ENCODE measurements at regions not wholly inside any gene's neighbourhood (a gene's known extent, or its start where the extent isn't known, plus 50 kb on each side); places are given as distances from the start of the nearest gene placed in this dataset.

DNA sequence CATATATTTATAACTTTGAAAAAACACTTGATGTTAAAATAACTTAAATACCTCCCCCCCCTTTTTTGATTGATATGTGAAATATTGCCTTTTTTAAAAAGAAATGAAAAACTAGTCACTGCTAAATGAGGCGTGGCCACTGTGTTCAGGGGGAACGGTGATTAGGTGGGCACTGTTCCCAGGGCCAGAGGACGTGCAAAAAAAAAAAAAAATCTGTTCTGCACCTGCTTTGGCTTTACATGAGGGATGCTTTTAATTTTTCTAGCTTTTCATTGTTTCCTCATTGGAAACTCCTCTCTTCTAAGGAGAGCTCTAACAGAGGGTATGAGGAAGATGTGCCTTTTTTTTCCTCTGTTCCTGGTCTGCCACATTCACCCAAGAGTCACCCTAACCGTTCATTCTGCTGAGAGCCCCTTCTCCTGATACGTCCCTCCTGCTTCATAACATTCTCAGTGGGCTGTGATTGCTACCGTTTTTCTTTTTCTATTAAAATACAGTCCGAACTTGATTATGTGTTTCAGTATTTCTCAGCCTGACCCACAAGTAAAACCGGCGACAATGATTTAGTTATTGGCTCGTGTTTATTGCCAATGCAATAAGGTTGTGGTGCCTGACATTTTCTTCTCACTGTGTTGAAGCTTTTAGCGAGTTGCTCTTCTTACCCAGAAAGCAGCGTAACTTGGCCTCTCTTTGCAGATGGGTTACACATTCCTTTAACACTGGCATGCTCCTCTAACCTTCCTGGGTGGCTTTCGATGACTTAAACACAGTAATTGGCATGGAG lies 64.8 kb upstream of the ZNF536 start:
- DNase-seq: no peak

DNA sequence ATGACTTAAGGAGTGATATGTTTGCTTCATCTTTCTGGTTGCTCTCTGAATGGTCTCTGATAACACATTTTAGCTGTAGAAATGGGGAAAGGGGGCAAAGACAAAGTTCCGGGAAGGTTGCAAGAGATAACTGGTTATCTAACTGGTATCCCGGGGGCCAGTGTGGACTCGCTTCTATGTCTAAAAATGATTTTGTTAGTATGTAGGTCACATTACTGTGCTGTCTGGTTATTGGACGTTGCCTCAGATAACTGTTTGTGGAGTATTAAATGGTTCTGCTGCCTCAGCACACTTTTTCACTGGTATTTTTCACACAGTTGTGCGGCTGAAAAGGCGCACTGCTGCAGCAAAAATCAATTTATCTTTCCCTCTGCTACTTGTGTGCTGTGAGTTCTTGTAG lies 63.0 kb upstream of the ZNF536 start:
- DNase-seq: no peak

DNA sequence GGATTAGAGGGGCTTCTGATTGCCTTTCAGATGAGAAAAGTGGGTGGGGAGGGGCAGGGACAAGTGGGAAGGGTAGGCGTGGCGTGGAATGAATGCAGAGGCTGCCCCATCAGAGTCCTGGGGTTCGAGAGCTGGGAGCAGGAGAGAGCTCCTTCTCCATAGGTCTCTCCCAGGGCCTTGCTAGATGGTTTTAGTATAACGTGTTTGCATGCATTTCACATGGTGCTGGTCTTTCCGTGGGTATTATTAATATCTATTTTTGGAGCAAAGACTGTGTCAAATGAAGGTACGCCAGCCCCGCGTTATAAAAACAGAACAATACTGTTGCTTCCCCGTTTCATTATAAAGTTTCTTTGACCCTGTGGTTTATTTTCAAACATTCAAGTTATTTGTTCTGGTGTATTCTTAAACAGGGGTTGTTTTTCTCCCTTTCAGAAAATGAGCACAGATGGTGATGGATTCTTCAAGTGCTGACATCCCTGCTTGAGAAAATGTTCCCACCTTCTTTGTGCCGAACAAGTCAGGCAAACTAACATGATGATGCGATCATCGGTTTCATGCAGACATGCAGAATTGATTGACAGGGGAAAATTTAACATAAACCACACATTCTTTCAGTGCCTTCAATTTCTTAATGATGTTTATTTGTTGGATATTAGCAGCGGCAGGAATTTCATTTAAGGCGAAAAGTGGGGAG lies 62.1 kb upstream of the ZNF536 start:
- no peak for DNase-seq

DNA sequence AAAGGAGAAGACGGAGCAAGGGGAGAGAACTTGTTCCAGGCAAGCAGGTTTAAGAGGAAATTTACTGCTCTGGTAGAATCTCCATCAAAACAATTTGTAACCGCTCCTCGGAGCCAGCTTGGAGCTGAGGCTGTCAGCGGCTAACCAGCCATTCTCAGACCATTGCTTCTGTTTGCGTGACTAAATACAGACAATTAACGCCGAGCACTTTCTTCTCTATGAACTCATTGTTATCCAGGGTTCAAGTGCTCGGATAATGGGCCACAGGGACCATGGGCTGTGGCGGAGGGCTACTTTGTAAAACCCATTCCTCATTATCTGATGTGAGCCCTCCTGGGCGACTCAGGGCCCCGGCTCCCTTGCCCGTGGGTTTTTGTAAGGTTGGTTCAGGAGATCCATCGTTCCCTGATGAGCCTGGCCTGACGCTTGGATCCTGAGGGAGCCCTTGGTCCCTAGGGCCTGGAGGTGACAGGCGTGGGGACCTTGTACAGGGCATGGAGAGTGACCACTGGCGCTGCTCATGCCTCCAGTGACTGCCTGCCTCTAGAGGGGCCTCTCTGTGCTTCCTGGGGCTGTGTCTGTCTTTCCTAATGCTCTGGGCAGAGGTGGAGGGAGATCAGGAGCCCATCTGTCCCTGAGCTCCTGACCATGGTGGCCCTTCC lies 61.5 kb upstream of the ZNF536 start:
- DNase-seq: no peak

DNA sequence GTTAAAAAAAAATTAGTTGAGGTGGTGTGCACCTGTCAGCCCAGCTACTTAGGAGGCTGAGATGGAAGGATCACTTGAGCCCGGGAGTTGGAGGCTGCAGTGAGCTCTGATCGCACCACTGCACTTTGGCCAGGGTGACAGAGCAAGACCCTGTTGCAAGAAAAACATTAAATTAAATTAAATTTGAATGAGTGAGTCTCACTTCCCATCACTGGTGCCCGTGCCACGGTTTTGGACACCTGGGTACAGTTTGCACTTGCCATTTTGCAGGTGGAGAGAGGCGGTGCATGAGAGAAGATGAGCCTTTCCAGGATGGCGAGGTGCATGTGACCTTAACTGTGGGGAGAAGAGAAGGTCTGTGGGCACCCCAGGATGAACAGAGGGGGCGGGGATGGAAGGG lies 60.3 kb upstream of the ZNF536 start:
- no peak for DNase-seq

DNA sequence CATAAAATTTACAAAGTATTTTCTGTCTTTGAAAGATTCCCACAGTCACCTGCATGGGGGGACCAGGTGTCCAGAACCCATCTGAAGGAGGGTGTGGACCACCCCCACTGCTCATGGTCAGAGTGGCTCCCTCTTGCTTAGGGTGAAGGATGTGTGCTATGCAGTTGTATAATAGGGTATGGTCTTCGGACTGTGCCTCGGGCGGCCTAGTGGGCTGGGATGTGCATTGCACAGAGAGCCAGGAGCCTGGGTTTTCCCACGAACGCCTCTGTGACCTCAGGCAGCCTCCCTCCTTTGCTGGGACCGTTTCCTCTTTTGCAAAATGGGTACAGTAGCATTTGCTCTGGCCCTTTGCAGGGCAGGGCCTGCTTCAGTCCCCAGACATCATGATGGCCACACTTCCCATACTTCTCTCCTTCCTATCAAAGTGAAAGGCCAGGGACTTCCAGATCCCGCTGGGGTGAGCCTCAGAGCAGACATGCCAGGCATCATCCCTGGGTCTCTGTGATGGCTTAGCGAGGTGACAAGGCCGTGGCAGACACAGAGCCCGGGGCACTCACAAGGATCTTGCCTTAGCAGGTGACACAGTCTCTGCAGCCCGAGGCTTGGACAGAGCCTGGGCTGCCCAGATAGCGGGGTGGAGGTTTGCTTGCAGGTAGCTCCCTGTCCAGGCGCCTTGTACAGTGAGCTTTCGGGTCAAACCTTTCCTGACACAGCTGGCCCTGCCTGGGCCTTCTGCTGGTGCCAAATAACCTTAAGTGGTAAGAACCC lies 59.4 kb upstream of the ZNF536 start:
- DNase-seq: no peak

DNA sequence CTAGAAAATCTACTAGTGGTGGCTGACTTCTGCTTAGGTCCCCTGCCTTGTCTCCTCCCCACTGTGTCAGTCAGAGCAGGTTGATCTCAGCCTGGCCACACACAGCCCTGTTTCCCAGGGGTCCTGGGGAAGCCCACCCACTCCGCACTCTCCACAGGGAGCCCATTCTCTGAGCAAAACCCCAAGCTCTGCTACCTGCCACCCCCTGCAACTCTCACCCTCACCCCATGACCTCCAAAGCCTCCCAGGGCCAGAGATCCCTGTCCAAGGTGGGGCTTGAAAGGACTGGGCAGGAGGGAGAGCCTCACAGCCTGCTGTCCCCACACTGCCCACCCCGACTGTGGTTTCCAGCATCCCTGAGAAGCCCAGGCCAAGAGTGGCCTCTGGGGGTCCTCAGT lies 58.8 kb upstream of the ZNF536 start:
- no peak for DNase-seq

DNA sequence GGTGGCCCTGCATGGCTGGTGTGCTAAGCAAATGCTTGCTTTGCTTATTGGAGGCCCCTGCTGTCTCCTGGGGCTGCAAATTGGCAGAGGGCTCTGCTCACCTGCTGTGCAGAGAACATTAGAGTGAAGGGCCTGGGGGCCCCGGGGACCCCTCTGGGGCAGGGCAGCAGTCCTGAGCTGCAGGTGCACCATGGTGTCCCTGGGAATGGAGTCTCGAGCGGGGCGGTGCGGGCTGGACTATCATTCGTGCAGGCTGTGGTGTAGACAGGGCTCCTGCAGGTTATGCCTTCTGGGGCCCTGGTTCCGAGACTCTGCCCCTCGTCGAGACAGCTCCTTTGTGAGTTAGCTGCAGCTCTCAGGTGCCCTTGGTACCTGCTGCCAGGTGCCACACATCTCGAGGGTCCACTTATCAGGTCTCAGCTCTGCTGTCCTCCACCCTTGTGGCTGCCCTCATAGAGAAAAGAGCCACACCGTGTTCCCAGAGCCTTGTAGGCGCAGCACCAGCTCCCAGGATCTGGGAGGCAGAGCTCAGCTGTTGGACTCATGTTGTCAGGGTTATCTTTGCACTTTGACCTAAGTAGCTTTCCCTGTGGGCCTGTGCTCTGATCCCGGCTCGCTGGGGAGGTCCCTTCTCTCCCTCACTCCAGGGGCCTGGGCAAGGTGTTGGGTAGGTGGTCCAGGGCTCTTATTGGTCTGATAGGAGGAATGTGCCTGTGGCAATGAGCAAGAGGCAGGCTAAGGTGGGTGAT lies 58.0 kb upstream of the ZNF536 start:
- DNase-seq: no peak

DNA sequence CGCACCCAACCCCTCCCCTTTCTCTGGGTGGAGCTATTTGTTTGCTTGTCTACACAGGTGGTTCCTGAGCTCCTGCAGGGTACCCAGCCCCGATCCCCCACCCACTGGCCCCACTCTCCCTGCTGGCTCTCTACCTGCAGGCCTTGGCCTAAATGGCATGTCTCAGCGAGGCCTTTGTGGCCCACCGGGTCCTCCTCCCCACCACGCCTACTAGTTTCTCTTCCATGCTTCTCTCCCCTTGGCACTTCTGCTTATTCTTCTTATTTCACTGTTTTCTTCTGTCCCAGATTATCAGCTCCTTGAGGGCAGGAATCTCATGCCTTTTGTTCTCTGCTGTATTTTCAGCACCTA lies 57.4 kb upstream of the ZNF536 start:
- no peak for DNase-seq

DNA sequence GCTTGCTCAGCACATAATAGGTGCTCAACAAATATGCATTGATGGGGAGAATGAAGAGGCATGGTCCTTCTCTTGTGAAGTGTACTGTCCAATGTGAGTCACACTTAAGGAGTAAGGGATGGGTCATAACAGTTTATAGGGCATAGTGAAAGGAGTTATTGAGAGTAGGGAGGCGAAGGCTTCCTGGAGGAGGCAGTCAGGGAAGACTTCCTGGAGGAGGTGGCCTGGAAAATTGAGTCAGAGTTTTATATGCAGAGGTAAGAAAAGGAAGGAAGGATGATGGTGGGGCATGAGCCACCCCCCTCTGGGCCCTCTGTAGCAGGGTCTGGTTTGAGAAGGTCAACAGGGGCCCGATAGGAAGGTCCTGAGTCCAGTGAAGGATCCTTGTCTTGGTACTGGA lies 57.0 kb upstream of the ZNF536 start:
- no peak for DNase-seq

DNA sequence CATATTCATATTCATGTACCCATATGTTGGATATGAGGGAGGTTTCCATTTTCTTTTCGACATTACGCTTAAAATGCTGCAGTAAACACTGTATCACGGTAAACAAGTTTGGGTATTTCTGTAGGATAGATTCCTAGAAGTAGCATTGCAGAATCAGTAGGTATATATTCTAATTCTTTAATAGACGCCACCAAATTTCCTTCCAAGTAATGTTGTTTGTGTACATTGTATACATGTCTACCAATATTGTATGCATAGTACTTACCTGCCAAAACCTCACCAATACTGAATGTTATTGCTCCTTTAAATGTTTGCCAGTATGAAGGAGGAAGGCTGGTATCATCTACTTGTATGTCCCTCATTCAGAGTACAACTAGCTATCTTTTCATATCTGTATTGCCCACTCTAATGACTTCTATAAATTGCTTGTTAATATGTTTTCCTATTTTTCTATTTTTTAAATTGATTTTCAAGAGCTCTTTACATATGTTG lies 56.1 kb upstream of the ZNF536 start:
- DNase-seq: no peak

DNA sequence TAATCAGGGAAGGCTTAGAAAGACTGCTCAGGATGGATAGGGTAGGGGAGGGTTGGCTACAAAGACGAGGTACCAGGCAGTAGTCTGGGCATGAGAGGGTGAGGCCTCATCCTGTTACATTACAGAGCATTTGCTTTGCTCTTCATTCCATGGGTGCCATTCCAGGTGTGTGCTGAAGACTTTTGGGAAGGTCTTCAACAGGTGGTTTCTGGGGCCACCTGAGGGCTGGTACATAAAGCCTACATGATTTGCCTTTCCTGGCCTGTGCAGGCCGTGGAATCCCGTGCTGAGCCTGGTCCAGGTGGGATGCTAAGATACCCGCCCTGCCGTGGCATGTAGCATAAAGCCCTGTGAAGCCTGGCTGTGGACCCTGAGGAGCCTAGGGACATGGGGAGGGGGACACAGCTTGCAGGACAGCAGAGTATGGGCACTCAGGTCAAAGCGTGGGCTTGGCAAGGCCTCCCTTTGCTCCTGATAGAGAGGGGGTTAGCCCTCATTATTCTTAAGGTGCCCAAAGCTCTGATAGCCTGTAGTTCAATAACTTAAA lies 55.6 kb upstream of the ZNF536 start:
- DNase-seq: no peak

DNA sequence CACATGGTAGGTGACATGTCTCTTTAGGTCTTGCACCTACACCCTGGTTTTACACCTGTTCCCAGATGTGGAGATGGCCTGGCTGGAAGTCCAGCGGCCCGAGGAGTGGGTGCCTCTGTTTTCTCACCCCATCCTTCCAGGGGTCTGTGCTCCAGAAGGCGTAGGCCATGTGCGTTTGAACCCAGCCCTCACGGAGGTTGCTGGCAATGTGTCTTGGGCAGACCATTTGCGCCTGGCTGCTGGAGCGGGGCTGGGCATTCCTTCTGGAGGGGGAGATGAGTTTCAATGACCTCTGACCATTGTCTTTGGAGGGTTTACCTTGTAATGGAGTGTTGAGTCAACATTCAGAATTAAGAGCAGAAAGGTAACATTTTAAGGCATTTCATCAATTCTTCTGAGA lies 54.8 kb upstream of the ZNF536 start:
- no peak for DNase-seq

DNA sequence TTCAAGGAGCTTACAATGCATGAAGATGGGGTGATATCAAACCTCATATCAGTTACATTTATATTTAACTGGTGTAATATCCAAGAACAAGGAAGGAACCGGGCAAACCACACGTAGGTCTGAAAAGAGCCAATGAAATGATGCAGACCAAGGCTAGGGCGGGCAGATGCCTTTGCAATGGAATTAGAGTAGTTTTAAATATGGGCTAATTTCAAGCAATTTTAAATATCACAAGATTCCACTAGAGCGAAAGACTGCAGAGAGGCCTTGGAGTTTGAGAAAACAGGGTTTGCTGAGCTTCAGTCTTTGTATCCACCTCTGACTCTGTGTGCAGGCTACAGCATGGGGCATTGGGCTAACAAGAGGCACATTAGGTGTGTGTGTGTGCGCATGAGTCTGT lies 53.9 kb upstream of the ZNF536 start:
- DNase-seq: no peak

DNA sequence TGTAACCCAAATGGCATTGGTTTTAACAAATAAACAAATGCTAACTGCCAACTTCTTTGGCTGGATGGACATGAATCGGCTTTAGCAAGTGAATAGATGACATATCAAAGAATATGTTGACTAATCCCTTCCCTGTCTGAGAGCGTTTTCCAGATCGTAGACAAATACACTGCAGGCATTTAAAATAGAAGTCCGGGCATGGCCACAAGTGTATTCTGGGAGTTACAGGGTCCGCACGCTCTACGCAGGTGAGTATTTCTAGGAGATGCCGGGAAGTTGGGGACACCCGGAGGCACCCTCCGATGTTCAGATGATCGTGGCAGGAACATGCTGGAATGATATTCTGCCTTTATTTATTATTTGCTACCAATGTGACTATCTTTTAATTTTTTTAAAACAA lies 53.2 kb upstream of the ZNF536 start:
- DNase-seq: no peak

DNA sequence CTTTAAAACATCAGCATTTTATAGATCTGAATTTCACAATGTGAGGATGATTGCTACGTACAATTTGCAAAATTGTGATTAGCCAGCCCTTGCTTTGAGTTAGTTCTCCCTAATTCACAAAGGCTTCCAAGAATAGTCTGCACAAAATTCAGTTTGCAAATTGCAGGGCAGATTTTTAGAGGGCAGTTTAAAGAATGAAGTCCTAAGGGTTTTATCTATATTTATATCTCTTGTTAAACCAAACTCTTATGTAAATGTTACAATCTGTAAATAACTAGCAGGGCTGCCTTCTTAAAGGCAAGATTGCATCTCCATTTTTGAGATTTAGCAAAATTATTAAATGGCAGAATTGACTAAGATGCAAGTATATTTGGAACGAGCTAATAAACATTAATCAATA lies 52.8 kb upstream of the ZNF536 start:
- DNase-seq: no peak

DNA sequence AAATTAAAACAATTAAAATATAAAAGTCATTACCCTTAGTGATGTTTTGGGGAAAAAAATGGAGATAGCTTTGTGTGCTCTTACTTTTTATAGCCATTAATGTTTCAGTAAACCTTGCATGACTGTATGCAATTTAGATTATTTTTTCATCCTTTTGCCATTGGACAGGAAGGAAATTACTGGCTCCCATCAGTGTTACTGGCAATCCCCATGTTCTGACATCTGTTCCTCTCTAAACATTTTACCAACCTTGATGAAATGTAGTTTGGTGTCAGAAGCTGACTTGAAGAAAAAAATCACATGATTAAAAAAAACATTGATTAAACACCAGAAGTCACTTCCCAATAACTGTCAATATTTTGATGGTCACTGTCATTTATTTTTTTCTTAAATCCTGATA lies 52.3 kb upstream of the ZNF536 start:
- no peak for DNase-seq

DNA sequence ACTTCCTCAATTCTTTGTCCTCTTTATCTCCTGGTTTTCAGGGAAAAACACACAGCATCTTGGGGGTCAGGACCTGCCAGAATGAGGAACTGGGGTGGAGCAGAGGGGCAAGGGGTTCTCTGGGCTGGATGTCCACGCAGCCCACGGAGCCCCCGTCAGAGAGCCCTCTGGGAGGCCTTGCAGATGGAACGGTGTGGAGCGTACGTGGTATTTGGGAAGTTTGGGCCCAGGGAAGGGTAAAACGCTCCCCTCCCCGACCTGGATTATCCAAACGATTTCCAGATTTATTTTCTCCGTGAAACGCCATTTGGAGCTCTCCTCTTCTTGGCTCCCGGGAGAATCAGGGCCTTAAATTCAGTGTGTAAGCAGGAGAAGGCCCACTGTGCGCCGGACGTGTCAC lies 51.7 kb upstream of the ZNF536 start:
- no peak for DNase-seq

DNA sequence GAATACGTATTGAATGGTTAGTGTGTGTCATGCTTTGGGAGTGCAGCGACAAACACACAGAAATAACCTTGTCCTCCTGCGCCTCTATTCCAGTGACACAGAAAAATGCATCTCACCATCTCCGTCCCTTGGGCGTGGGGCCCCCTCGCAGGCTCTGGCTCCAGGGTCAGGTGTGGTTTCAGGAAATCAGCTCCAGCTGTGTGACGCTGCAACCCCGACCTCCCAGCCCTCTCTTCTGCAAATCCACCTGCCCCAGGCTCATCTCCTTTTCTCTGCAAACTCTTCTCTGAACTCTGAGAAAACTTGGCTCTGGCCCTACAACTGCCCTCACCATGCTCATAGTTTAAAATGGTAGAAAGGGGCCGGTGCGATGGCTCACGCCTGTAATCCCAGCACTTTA lies 51.3 kb upstream of the ZNF536 start:
- no peak for DNase-seq

Measured in right lung (tissue), 2 donors.